ENCODE measurements at regions not wholly inside any gene's neighbourhood (a gene's known extent, or its start where the extent isn't known, plus 50 kb on each side); places are given as distances from the start of the nearest gene placed in this dataset.

GRCh38 chr1:90494748-90495282 is 222.3 kb downstream of the BARHL2 start:
- no peak for TF ChIP-seq CTCF (IDR thresholded peaks at IDR 0.05)
- no peak for TF ChIP-seq POLR2A (IDR thresholded peaks at IDR 0.05)
- TF ChIP-seq EP300 (IDR thresholded peaks at IDR 0.05): no peak
- no peaks in the 10 kb centered on the region for H3K36me3 ChIP-seq
- H3K27ac ChIP-seq: no peak overlapping the region
- H3K27me3 ChIP-seq: no peaks in the 10 kb centered on the region
- WGBS, 3 donors: 64 to 77% (median 72%) methylated on average over 11 of the region's 11 CpGs
- H3K9me3 ChIP-seq: no peaks in the 10 kb centered on the region
- H3K4me1 ChIP-seq (ENCODE audit: insufficient read depth): no peaks in the 10 kb centered on the region
- intact Hi-C loops (cut with DNase I): no loop called here
- no peak overlapping the region for H3K4me3 ChIP-seq
- no peak for DNase-seq

DNA sequence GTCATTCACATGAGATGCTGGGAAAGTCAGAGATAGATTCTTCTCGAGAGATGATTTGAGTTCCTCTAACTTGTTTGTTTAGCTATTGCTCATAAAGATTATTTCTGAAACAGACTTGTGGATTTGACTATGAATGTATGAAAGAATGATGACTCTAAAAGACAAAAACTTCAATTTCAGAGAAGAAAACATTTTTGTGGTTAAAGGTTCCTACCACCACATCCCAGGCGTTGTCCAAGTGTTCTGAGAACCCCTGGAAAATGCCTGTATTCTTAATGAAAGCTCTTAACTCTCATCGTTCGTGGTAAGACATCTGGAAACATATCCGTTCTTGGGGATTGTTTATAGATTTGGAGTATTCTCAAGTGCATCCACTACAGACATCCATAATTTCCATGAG is 228.7 kb downstream of the BARHL2 start:
- intact Hi-C loops (cut with DNase I): no loop called here
- 73 to 74% (median 73%) methylated on average over 5 of the region's 5 CpGs for WGBS, 3 donors
- Histone ChIP-seq H3K27me3 (no peaks in the 10 kb centered on the region), H3K9me3 (no peaks in the 10 kb centered on the region), H3K27ac (no peak overlapping the region), H3K4me3 (no peak overlapping the region), H3K4me1 (ENCODE audit: insufficient read depth) (no peaks in the 10 kb centered on the region), H3K36me3 (no peaks in the 10 kb centered on the region)
- TF ChIP-seq CTCF (IDR thresholded peaks at IDR 0.05) (no peak), EP300 (IDR thresholded peaks at IDR 0.05) (no peak), POLR2A (IDR thresholded peaks at IDR 0.05) (no peak)
- DNase-seq: no peak

DNA sequence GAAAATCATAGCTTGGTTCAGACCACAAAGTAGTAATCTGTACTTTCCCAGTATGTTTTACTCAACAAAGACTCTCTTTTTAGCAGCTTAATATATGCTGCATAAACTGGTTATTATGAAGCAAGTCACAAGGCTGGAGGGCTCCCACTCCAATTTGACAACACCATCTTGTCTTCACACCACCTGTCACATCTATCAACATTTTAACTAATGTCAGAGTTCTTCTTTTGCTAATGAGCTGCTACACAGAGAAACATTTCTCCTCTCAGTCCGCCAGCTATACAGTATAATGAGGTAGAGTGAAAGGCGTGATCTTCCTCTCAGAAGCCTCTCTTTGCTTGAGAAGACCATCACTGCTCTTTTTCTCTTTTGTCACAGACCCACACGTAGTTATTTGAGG is 230.1 kb downstream of the BARHL2 start:
- Histone ChIP-seq H3K4me3 (no peak overlapping the region), H3K9me3 (no peaks in the 10 kb centered on the region), H3K27me3 (no peaks in the 10 kb centered on the region), H3K27ac (no peak overlapping the region), H3K36me3 (no peaks in the 10 kb centered on the region), H3K4me1 (ENCODE audit: insufficient read depth) (no peaks in the 10 kb centered on the region)
- 59 to 77% (median 63%) methylated on average over 3 of the region's 3 CpGs for WGBS, 3 donors
- no peak for DNase-seq
- TF ChIP-seq EP300 (IDR thresholded peaks at IDR 0.05) (no peak), POLR2A (IDR thresholded peaks at IDR 0.05) (no peak), CTCF (IDR thresholded peaks at IDR 0.05) (no peak)
- intact Hi-C loops (cut with DNase I): no loop called here

DNA sequence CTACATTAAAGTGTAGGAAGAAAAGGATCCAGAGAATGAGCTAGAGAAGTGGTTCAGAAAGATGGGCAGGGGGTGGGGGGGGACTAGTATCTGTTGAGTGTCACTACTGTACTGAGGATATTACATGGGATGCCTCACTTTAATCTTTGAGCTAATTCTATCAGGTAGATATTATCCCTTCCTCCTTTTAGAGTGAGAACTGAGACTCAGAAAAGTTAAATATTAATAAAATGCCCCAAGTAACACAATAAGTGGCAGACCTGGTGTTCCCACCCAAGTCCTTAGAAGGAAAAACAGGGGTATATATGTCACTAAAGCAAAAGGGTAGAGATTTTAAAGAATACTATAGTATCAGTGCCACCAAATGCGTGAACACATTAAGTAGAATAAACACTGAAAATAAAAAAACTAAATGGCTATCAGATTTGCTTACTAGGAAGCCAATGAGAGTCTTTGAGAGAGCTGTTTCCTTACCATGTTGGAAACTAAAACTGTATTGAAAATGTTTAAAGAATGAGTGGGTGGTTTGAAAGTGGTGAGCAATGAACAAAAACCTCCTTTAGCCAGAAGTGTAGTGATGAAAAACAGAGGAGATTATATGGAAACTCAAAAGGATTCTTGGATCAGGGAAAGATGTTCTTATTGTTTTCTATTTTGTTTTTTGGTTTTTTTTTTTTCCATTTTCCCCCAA is 230.8 kb downstream of the BARHL2 start:
- no peak for DNase-seq
- H3K27me3 ChIP-seq: no peaks in the 10 kb centered on the region
- H3K4me1 ChIP-seq (ENCODE audit: insufficient read depth): no peaks in the 10 kb centered on the region
- no peaks in the 10 kb centered on the region for H3K9me3 ChIP-seq
- 66 to 84% (median 75%) methylated on average over 1 of the region's 1 CpG for WGBS, 3 donors
- no peak overlapping the region for H3K4me3 ChIP-seq
- no peak overlapping the region for H3K27ac ChIP-seq
- TF ChIP-seq POLR2A (IDR thresholded peaks at IDR 0.05) (no peak), EP300 (IDR thresholded peaks at IDR 0.05) (no peak), CTCF (IDR thresholded peaks at IDR 0.05) (no peak)
- no peaks in the 10 kb centered on the region for H3K36me3 ChIP-seq
- intact Hi-C loops (cut with DNase I): no loop called here

Measured in ovary (tissue), 7 donors.